Smooth muscle cell (in vitro differentiated cells): ENCODE measurements at regions not wholly inside any gene's neighbourhood (a gene's known extent, or its start where the extent isn't known, plus 50 kb on each side); places are given as distances from the start of the nearest gene placed in this dataset.

Source experiments
- DNase-seq: peaks from one replicate; lab custom pipeline; 2025; ENCODE audit not compliant: unreplicated experiment; lab: John Stamatoyannopoulos, UW
- H2AFZ ChIP-seq: fragments of 200-600 bp; sonication (generic); 2 replicates; pipeline ENCODE4 v1.6.0; 2016; ENCODE audit warnings: antibody characterized with exemption, low read depth, mild to moderate bottlenecking
- H3F3A ChIP-seq: fragments of 200-600 bp; sonication (generic); 2 replicates; pipeline ENCODE4 v1.6.0; 2017; ENCODE audit warnings: antibody characterized with exemption, low read depth
- H3K27ac ChIP-seq: fragments of 200-600 bp; sonication (generic); 2 replicates; pipeline ENCODE4 v1.5.1; 2016; ENCODE audit warnings: low read depth, mild to moderate bottlenecking
- H3K27me3 ChIP-seq: fragments of 200-600 bp; sonication (generic); 2 replicates; pipeline ENCODE4 v1.6.1; 2016; ENCODE audit warnings: low read depth, mild to moderate bottlenecking
- H3K36me3 ChIP-seq: fragments of 200-600 bp; sonication (generic); 2 replicates; pipeline ENCODE4 v1.5.1; 2016; ENCODE audit warnings: low read depth
- H3K4me1 ChIP-seq: fragments of 200-600 bp; sonication (generic); 2 replicates; pipeline ENCODE4 v1.5.1; 2016; ENCODE audit warnings: low read depth
- H3K4me2 ChIP-seq: fragments of 200-600 bp; sonication (generic); 2 replicates; pipeline ENCODE4 v1.6.0; 2016; ENCODE audit warnings: mild to moderate bottlenecking
- H3K4me3 ChIP-seq: fragments of 200-600 bp; sonication (generic); 2 replicates; pipeline ENCODE4 v1.5.1; 2016; ENCODE audit warnings: mild to moderate bottlenecking
- H3K79me2 ChIP-seq: fragments of 200-600 bp; sonication (generic); 2 replicates; pipeline ENCODE4 v1.6.0; 2016; ENCODE audit warnings: low read depth, mild to moderate bottlenecking
- H3K9ac ChIP-seq: fragments of 200-600 bp; sonication (generic); 2 replicates; pipeline ENCODE4 v1.6.0; 2016; ENCODE audit warnings: low read depth
- H3K9me3 ChIP-seq: fragments of 200-600 bp; sonication (generic); replicated peaks from 2 replicates; pipeline ENCODE4 v1.5.1; 2016; ENCODE audit warnings: low read depth
- H4K20me1 ChIP-seq: fragments of 200-600 bp; sonication (generic); 2 replicates; pipeline ENCODE4 v1.6.0; 2016; ENCODE audit warnings: low read depth
- CTCF ChIP-seq: fragments of 200-600 bp; sonication (generic); IDR thresholded peaks from 2 replicates; pipeline ENCODE4 v1.5.1; 2017; ENCODE audit warnings: borderline replicate concordance, mild to moderate bottlenecking, antibody characterized with exemption; ENCODE audit not compliant: insufficient read depth, poor library complexity, severe bottlenecking
- WGBS: methylation state at CpG from one replicate; pipeline ENCODE4 v1.1.7; 2016; ENCODE audit warnings: low lambda C conversion rate; 5-methylcytosine and 5-hydroxymethylcytosine counted together

- Histone ChIP-seq H3K4me3 (no peak overlapping the region), H3F3A (no peaks in the 10 kb centered on the region), H4K20me1 (no peaks in the 10 kb centered on the region), H3K36me3 (no peaks in the 10 kb centered on the region), H3K9ac (no peak overlapping the region), H3K27ac (no peak overlapping the region), H3K27me3 (no peaks in the 10 kb centered on the region), H2AFZ (no peak overlapping the region), H3K4me2 (no peak overlapping the region), H3K79me2 (no peaks in the 10 kb centered on the region), H3K9me3 (no peaks in the 10 kb centered on the region), H3K4me1 (no peaks in the 10 kb centered on the region)
- no peak for TF ChIP-seq CTCF
- no peak for DNase-seq
- 83% methylated on average over 2 of the region's 2 CpGs for WGBS
Measured at GRCh38 chr2:146890491-146890890, 954.3 kb upstream of the ACVR2A start.

- H3K4me2 ChIP-seq = no peak overlapping the region
- H3K79me2 ChIP-seq = no peaks in the 10 kb centered on the region
- H3K4me1 ChIP-seq = no peaks in the 10 kb centered on the region
- no peak for DNase-seq
- H3K27me3 ChIP-seq = no peaks in the 10 kb centered on the region
- no peaks in the 10 kb centered on the region for H3F3A ChIP-seq
- no peaks in the 10 kb centered on the region for H3K9me3 ChIP-seq
- no peaks in the 10 kb centered on the region for H4K20me1 ChIP-seq
- TF ChIP-seq CTCF = no peak
- H3K4me3 ChIP-seq = no peak overlapping the region
- no peak overlapping the region for H3K9ac ChIP-seq
- 51% methylated on average over 6 of the region's 6 CpGs for WGBS
- H3K36me3 ChIP-seq = no peaks in the 10 kb centered on the region
- H2AFZ ChIP-seq = no peak overlapping the region
- H3K27ac ChIP-seq = no peak overlapping the region
Measured at GRCh38 chr2:146879882-146880281, 964.9 kb upstream of the ACVR2A start.

- DNase-seq = no peak
- H3K79me2 ChIP-seq = no peaks in the 10 kb centered on the region
- no peaks in the 10 kb centered on the region for H4K20me1 ChIP-seq
- no peak overlapping the region for H3K9ac ChIP-seq
- no peaks in the 10 kb centered on the region for H3F3A ChIP-seq
- H3K36me3 ChIP-seq = no peaks in the 10 kb centered on the region
- no peak overlapping the region for H3K4me3 ChIP-seq
- H3K27me3 ChIP-seq = no peaks in the 10 kb centered on the region
- H3K4me2 ChIP-seq = no peak overlapping the region
- H3K4me1 ChIP-seq = no peaks in the 10 kb centered on the region
- no peaks in the 10 kb centered on the region for H3K9me3 ChIP-seq
- TF ChIP-seq CTCF = no peak
- H3K27ac ChIP-seq = no peak overlapping the region
- H2AFZ ChIP-seq = no peak overlapping the region
- WGBS = 55% methylated on average over 4 of the region's 4 CpGs
Measured at GRCh38 chr2:146874260-146874658, 970.6 kb upstream of the ACVR2A start.

GRCh38 chr2:146873646-146874259 lies 971.1 kb upstream of the ACVR2A start:
- Histone ChIP-seq H3K4me2 (no peak overlapping the region), H3K9ac (no peak overlapping the region), H3K79me2 (no peaks in the 10 kb centered on the region), H3K9me3 (no peaks in the 10 kb centered on the region), H4K20me1 (no peaks in the 10 kb centered on the region), H3K27ac (no peak overlapping the region), H3K36me3 (no peaks in the 10 kb centered on the region), H3F3A (no peaks in the 10 kb centered on the region), H3K4me3 (no peak overlapping the region), H3K4me1 (no peaks in the 10 kb centered on the region), H3K27me3 (no peaks in the 10 kb centered on the region), H2AFZ (no peak overlapping the region)
- DNase-seq = no peak
- WGBS = 96% methylated on average over 3 of the region's 3 CpGs
- no peak for TF ChIP-seq CTCF
